NT2/D1 (cell line): ENCODE measurements at regions not wholly inside any gene's neighbourhood (a gene's known extent, or its start where the extent isn't known, plus 50 kb on each side); places are given as distances from the start of the nearest gene placed in this dataset.
"Not testable (repeated sequence)": the region's sequence is repeated elsewhere in the genome, so short reads cannot be mapped to it uniquely, and the experiment has no call there.

Experiments used
- SUZ12 ChIP-seq: IDR thresholded peaks from 2 replicates; pipeline ENCODE4 v1.6.1; 2011; ENCODE audit not compliant: insufficient read length, insufficient read depth; ENCODE audit errors: extremely low read depth
- YY1 ChIP-seq: IDR thresholded peaks from 2 replicates; pipeline ENCODE4 v1.6.1; 2011; ENCODE audit not compliant: insufficient read length, insufficient read depth
- ZNF274 ChIP-seq: IDR thresholded peaks from 2 replicates; pipeline ENCODE4 v1.6.1; 2011; ENCODE audit warnings: mild to moderate bottlenecking, low read depth, low read length

DNA sequence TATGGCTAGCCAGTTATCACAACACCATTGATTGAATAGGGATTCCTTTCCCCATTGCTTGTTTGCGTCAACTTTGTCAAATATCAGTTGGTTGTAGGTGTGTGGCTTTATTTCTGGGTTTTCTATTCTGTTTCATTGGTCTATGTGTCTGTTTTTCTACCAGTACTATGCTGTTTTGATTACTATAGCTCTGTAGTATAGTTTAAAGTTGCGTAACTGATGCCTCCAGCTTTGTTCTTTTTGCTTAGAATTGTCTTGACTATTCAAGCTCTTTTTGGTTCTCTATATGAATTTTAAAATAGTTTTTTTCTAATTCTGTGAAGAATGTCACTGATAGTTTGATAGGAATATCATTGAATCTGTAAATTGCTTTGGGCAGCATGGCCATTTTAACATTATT lies 194.9 kb upstream of the FN1 start:
- not testable (repeated sequence) for TF ChIP-seq YY1, SUZ12, ZNF274
